ENCODE measurements at regions not wholly inside any gene's neighbourhood (a gene's known extent, or its start where the extent isn't known, plus 50 kb on each side); places are given as distances from the start of the nearest gene placed in this dataset.

- TF ChIP-seq CTCF (IDR thresholded peaks at IDR 0.05 in 8 of 11, conservative IDR thresholded peaks at IDR 0.05 in 3 of 11) (no peak), POLR2A (IDR thresholded peaks at IDR 0.05) (no peak), POLR2AphosphoS5 (IDR thresholded peaks at IDR 0.05) (no peak)
These were observed 209.2 kb downstream of the GLUD2 start for GRCh38 chrX:121256647-121257046.

Data from spleen (tissue), 7 donors.